PC-9 (cell line): ENCODE measurements at regions not wholly inside any gene's neighbourhood (a gene's known extent, or its start where the extent isn't known, plus 50 kb on each side); places are given as distances from the start of the nearest gene placed in this dataset.

ENCODE experiments used
- BruUV-seq: library from RNA; stranded (reverse); fragments of 400-500 nt; replicated peaks from 2 replicates; lab custom pipeline; 2021; lab: Mats Ljungman, UMichigan
- CTCF ChIA-PET: fragments of 300-600 bp; sonication (Branson Sonifier 250); formaldehyde crosslinking; loops from one replicate; lab custom pipeline; 2022; ENCODE audit warnings: antibody characterized with exemption; lab: Charles Lee
- POLR2A ChIA-PET: fragments of 300-600 bp; sonication (Branson Sonifier 250); formaldehyde crosslinking; loops from one replicate; lab custom pipeline; 2022; ENCODE audit warnings: antibody characterized with exemption; ENCODE audit not compliant: unreplicated experiment; lab: Charles Lee
- DNase-seq, 2 experiments: peaks; one replicate each; pipeline versions ENCODE4 v3.0.0 to v3.0.0-alpha.2; 2015 to 2022; ENCODE audit warnings: mixed read lengths in 1 of 2
- H2AFZ ChIP-seq: fragments of 200-600 bp; sonication (generic); 2 replicates; pipeline ENCODE4 v1.8.1; 2017; ENCODE audit warnings: antibody characterized with exemption
- H3F3A ChIP-seq: fragments of 200-600 bp; sonication (generic); 2 replicates; pipeline ENCODE4 v1.8.1; 2017; ENCODE audit warnings: antibody characterized with exemption, mild to moderate bottlenecking, low read depth; ENCODE audit not compliant: insufficient read depth
- H3K27ac ChIP-seq: fragments of 200-600 bp; sonication (generic); 2 replicates; pipeline ENCODE4 v1.6.1; 2016; ENCODE audit warnings: mixed run types
- H3K27me3 ChIP-seq: fragments of 200-600 bp; sonication (generic); 2 replicates; pipeline ENCODE4 v1.6.1; 2016; ENCODE audit warnings: low read depth, mixed run types; ENCODE audit not compliant: insufficient read depth
- H3K36me3 ChIP-seq: fragments of 200-600 bp; sonication (generic); 2 replicates; pipeline ENCODE4 v1.6.1; 2016; ENCODE audit warnings: low read depth, mixed run types
- H3K4me1 ChIP-seq: fragments of 200-600 bp; sonication (generic); replicated peaks from 2 replicates; pipeline ENCODE4 v1.6.1; 2016; ENCODE audit warnings: mixed run types; ENCODE audit not compliant: insufficient read depth
- H3K4me2 ChIP-seq: fragments of 200-600 bp; sonication (generic); 2 replicates; pipeline ENCODE4 v1.6.1; 2017; ENCODE audit warnings: mixed run types
- H3K4me3 ChIP-seq: fragments of 200-600 bp; sonication (generic); 2 replicates; pipeline ENCODE4 v1.6.1; 2016; ENCODE audit warnings: mixed run types
- H3K79me2 ChIP-seq: fragments of 200-600 bp; sonication (generic); 2 replicates; pipeline ENCODE4 v1.6.1; 2017; ENCODE audit warnings: low read depth, mixed run types
- H3K9me2 ChIP-seq: fragments of 200-600 bp; sonication (generic); 2 replicates; pipeline ENCODE4 v1.8.1; 2017; ENCODE audit warnings: mild to moderate bottlenecking; ENCODE audit not compliant: insufficient read depth
- H3K9me3 ChIP-seq: fragments of 200-600 bp; sonication (generic); 2 replicates; pipeline ENCODE4 v1.8.1; 2016; ENCODE audit warnings: low read depth; ENCODE audit not compliant: insufficient read depth
- H4K20me1 ChIP-seq: fragments of 200-600 bp; sonication (generic); 2 replicates; pipeline ENCODE4 v1.8.1; 2017; ENCODE audit not compliant: insufficient read depth
- EZH2 ChIP-seq: fragments of 200-600 bp; sonication (generic); IDR thresholded peaks from 2 replicates; pipeline ENCODE4 v1.8.0; 2017; ENCODE audit warnings: antibody characterized with exemption, low read depth
- intact Hi-C: fragments of 100-400 bp; cut with micrococcal nuclease; formaldehyde crosslinking; loops from one replicate; pipeline ENCODE4 v1.10.0; 2022; ENCODE audit not compliant: unreplicated experiment
- TF ChIP-seq, protein P1 (sequence below): fragments of 200-600 bp; sonication (generic); conservative IDR thresholded peaks from 2 replicates; pipeline ENCODE4 v1.6.1; 2017; ENCODE audit warnings: mixed run types, antibody characterized with exemption, mild to moderate bottlenecking, moderate library complexity

DNA sequence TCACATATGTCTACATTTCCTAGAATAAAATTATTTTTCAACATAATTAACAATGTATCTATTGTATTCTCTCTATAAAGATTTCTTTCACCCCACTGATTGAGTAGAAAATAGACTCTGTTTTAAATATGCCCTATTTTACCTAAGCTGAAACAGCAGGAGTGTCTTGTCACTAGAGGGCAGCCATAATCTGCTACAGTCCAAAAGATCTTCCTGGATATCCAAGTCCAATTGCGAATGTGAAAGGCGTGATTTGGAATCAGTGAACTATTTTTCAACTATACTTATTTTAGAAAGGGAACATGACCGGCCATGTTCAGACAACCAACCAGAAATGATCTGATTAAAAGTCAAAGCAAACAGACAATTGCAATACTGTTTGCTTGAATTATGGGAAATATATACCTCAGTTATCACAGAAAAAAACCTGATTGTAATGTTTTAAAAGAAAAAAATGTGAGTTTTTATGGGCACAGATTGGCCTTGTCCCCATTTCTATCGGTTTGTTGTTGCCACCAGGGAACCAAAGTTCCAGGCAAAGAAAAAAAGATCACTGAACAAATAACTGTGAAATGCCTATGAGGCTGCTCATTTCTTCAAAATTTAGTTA is 1211.0 kb upstream of the ADGRL4 start:
- TF ChIP-seq EZH2: no peak
- TF ChIP-seq, protein P1, sequence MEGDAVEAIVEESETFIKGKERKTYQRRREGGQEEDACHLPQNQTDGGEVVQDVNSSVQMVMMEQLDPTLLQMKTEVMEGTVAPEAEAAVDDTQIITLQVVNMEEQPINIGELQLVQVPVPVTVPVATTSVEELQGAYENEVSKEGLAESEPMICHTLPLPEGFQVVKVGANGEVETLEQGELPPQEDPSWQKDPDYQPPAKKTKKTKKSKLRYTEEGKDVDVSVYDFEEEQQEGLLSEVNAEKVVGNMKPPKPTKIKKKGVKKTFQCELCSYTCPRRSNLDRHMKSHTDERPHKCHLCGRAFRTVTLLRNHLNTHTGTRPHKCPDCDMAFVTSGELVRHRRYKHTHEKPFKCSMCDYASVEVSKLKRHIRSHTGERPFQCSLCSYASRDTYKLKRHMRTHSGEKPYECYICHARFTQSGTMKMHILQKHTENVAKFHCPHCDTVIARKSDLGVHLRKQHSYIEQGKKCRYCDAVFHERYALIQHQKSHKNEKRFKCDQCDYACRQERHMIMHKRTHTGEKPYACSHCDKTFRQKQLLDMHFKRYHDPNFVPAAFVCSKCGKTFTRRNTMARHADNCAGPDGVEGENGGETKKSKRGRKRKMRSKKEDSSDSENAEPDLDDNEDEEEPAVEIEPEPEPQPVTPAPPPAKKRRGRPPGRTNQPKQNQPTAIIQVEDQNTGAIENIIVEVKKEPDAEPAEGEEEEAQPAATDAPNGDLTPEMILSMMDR: peak; percentile 73
- H3F3A ChIP-seq: no peaks in the 10 kb centered on the region
- no peaks in the 10 kb centered on the region for H3K79me2 ChIP-seq
- CTCF ChIA-PET: no interaction called here
- DNase-seq: no peak
- no peaks in the 10 kb centered on the region for H3K9me3 ChIP-seq
- POLR2A ChIA-PET: no interaction called here
- no peak overlapping the region for H3K4me3 ChIP-seq
- no peaks in the 10 kb centered on the region for H3K4me1 ChIP-seq
- no peaks in the 10 kb centered on the region for H3K9me2 ChIP-seq
- no TSS peak for BruUV-seq
- no peaks in the 10 kb centered on the region for H3K27me3 ChIP-seq
- H4K20me1 ChIP-seq: no peaks in the 10 kb centered on the region
- H3K4me2 ChIP-seq: peak overlapping the region; percentile 37; the same call in 1 of the 2 replicates
- H3K27ac ChIP-seq: no peak overlapping the region
- H3K36me3 ChIP-seq: no peaks in the 10 kb centered on the region
- H2AFZ ChIP-seq: no peak overlapping the region; the same call in 1 of the 2 replicates
- intact Hi-C loops: no loop called here

DNA sequence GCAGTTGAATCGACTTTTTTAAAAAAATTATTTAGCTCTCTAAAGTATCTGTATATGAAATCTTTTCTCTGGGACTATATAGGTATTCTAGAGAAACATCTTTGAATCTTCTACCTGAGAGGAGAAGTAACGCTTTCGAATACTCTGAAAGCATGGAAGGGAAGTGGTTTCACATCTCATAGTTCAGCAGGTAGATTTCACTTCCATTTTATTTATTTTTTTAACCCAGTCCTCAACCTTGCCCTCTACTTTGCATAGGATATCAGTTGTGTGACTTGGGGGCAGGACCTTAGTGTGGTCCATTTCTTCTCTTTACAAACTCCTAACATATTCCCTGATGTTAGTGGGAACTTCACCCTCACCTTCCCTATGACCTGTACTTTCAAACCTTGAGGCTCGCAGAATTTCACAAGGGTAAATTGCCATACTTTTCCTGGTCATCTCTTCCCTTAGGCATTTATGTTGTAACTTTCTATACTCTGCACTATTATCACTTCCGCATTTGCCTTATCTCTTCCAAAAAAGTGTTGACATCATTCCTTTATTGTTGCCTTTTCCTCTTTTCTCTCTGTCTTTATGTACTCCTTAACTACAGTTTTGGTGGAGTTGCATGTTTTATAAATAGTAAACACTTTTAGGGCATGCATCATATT is 1208.5 kb upstream of the ADGRL4 start:
- H2AFZ ChIP-seq: no peak overlapping the region
- no peak for TF ChIP-seq EZH2
- TF ChIP-seq, protein P1: no peak
- CTCF ChIA-PET: no interaction called here
- H4K20me1 ChIP-seq: no peaks in the 10 kb centered on the region
- POLR2A ChIA-PET: no interaction called here
- no peaks in the 10 kb centered on the region for H3K27me3 ChIP-seq
- H3K79me2 ChIP-seq: no peaks in the 10 kb centered on the region
- BruUV-seq: no TSS peak
- no peaks in the 10 kb centered on the region; the same call in 1 of the 2 replicates for H3K9me3 ChIP-seq
- no peaks in the 10 kb centered on the region for H3K4me1 ChIP-seq
- H3F3A ChIP-seq: no peaks in the 10 kb centered on the region
- H3K36me3 ChIP-seq: no peaks in the 10 kb centered on the region
- no peak overlapping the region for H3K4me3 ChIP-seq
- H3K9me2 ChIP-seq: no peaks in the 10 kb centered on the region
- no peak overlapping the region for H3K27ac ChIP-seq
- H3K4me2 ChIP-seq: no peak overlapping the region
- DNase-seq: no peak
- intact Hi-C loops: no loop called here

DNA sequence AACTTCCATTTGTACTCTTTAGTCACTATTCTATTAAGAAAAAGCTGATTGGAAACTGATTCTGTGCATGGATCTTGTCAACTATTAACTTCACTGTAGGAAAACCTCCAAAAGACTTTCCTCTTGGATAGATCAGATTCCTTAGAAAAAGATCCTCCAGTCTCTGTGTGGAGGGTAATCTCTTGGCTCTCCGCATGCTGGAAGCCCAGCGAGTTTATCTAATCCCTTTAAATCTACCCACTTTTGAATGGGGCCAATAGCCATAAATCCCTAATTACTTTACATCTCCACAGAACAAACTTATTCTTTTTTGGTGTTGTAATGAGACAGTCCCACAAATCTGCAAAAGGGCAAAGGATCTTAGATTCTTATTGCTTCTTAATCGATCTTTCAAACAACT is 1206.4 kb upstream of the ADGRL4 start:
- no peaks in the 10 kb centered on the region for H3K4me1 ChIP-seq
- no peaks in the 10 kb centered on the region for H3F3A ChIP-seq
- H3K79me2 ChIP-seq: no peaks in the 10 kb centered on the region
- H3K27me3 ChIP-seq: no peaks in the 10 kb centered on the region
- H3K9me2 ChIP-seq: no peaks in the 10 kb centered on the region
- H3K36me3 ChIP-seq: no peaks in the 10 kb centered on the region
- no peak overlapping the region for H3K4me3 ChIP-seq
- DNase-seq: no peak
- TF ChIP-seq EZH2: no peak
- TF ChIP-seq, protein P1: no peak
- intact Hi-C loops: no loop called here
- no peaks in the 10 kb centered on the region; the same call in 1 of the 2 replicates for H3K9me3 ChIP-seq
- no peaks in the 10 kb centered on the region for H4K20me1 ChIP-seq
- CTCF ChIA-PET: no interaction called here
- H2AFZ ChIP-seq: no peak overlapping the region
- no TSS peak for BruUV-seq
- no peak overlapping the region for H3K4me2 ChIP-seq
- POLR2A ChIA-PET: no interaction called here
- no peak overlapping the region for H3K27ac ChIP-seq
